ENCODE measurements at regions not wholly inside any gene's neighbourhood (a gene's known extent, or its start where the extent isn't known, plus 50 kb on each side); places are given as distances from the start of the nearest gene placed in this dataset.

- TF ChIP-seq POLR2AphosphoS5 (IDR thresholded peaks at IDR 0.05), result no peak
- TF ChIP-seq, protein P1, sequence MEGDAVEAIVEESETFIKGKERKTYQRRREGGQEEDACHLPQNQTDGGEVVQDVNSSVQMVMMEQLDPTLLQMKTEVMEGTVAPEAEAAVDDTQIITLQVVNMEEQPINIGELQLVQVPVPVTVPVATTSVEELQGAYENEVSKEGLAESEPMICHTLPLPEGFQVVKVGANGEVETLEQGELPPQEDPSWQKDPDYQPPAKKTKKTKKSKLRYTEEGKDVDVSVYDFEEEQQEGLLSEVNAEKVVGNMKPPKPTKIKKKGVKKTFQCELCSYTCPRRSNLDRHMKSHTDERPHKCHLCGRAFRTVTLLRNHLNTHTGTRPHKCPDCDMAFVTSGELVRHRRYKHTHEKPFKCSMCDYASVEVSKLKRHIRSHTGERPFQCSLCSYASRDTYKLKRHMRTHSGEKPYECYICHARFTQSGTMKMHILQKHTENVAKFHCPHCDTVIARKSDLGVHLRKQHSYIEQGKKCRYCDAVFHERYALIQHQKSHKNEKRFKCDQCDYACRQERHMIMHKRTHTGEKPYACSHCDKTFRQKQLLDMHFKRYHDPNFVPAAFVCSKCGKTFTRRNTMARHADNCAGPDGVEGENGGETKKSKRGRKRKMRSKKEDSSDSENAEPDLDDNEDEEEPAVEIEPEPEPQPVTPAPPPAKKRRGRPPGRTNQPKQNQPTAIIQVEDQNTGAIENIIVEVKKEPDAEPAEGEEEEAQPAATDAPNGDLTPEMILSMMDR (IDR thresholded peaks at IDR 0.05), result no peak
- TF ChIP-seq POLR2A (IDR thresholded peaks at IDR 0.05), result no peak
Measured at GRCh38 chr18:40210696-40211095, 1744.3 kb upstream of the PIK3C3 start.
